ENCODE measurements at regions not wholly inside any gene's neighbourhood (a gene's known extent, or its start where the extent isn't known, plus 50 kb on each side); places are given as distances from the start of the nearest gene placed in this dataset.
"Not testable (repeated sequence)": the region's sequence is repeated elsewhere in the genome, so short reads cannot be mapped to it uniquely, and the experiment has no call there.

GRCh38 chr2:181792906-181793305, 98.6 kb upstream of the ITPRID2 start:
- DNase-seq = no peak

GRCh38 chr2:181798022-181798421, 93.5 kb upstream of the ITPRID2 start:
- DNase-seq = no peak

GRCh38 chr2:181802300-181802699, 89.2 kb upstream of the ITPRID2 start:
- not testable (repeated sequence) for DNase-seq

GRCh38 chr2:181803903-181804799, 87.4 kb upstream of the ITPRID2 start:
- peak; percentile 38 for DNase-seq

- DNase-seq = peak; percentile 80
Observed at GRCh38 chr2:181805228-181806038, 86.1 kb upstream of the ITPRID2 start.

GRCh38 chr2:181806039-181806392, 85.5 kb upstream of the ITPRID2 start:
- DNase-seq = no peak

- DNase-seq = no peak
Observed at GRCh38 chr2:181807526-181807925, 84.0 kb upstream of the ITPRID2 start.

- peak; percentile 87 for DNase-seq
Observed at GRCh38 chr2:181810823-181811695, 80.5 kb upstream of the ITPRID2 start.

GRCh38 chr2:181812106-181812743, 79.3 kb upstream of the ITPRID2 start:
- DNase-seq = no peak

- peak; percentile 53 for DNase-seq
Observed at GRCh38 chr2:181814057-181814491, 77.5 kb upstream of the ITPRID2 start.

- DNase-seq = no peak
Observed at GRCh38 chr2:181817509-181817908, 74.0 kb upstream of the ITPRID2 start.

- DNase-seq = no peak
Observed at GRCh38 chr2:181818058-181818680, 73.4 kb upstream of the ITPRID2 start.

- no peak for DNase-seq
Observed at GRCh38 chr2:181818840-181819239, 72.7 kb upstream of the ITPRID2 start.

- DNase-seq = no peak
Observed at GRCh38 chr2:181821049-181821448, 70.5 kb upstream of the ITPRID2 start.

GRCh38 chr2:181822097-181822496, 69.4 kb upstream of the ITPRID2 start:
- no peak for DNase-seq

- DNase-seq = no peak
Observed at GRCh38 chr2:181823405-181823804, 68.1 kb upstream of the ITPRID2 start.

- no peak for DNase-seq
Observed at GRCh38 chr2:181828122-181828705, 63.3 kb upstream of the ITPRID2 start.

GRCh38 chr2:181829230-181829629, 62.3 kb upstream of the ITPRID2 start:
- DNase-seq = no peak

GRCh38 chr2:181832015-181832414, 59.5 kb upstream of the ITPRID2 start:
- no peak for DNase-seq

- DNase-seq = no peak
Observed at GRCh38 chr2:181836583-181836982, 54.9 kb upstream of the ITPRID2 start.

GRCh38 chr2:181837563-181837962, 54.0 kb upstream of the ITPRID2 start:
- no peak for DNase-seq

- DNase-seq = no peak
Observed at GRCh38 chr2:181839811-181840210, 51.7 kb upstream of the ITPRID2 start.
